22Rv1 (cell line): ENCODE measurements at regions not wholly inside any gene's neighbourhood (a gene's known extent, or its start where the extent isn't known, plus 50 kb on each side); places are given as distances from the start of the nearest gene placed in this dataset.
A peak's percentile ranks its signal among the peaks of the same experiment; 100 is the strongest.

Experiments
- H3K27ac ChIP-seq: fragments of 450-650 bp; 2 replicates; pipeline ENCODE4 v1.5.1; 2017
- CTCF ChIP-seq: fragments of 450-650 bp; IDR thresholded peaks from 2 replicates; pipeline ENCODE4 v1.5.1; 2017; ENCODE audit warnings: mild to moderate bottlenecking
- ZFX ChIP-seq: fragments of 450-650 bp; IDR thresholded peaks from 2 replicates; pipeline ENCODE4 v1.6.1; 2017; ENCODE audit warnings: antibody characterized with exemption, borderline replicate concordance

GRCh38 chr2:222034058-222034457, 264.7 kb downstream of the PAX3 start:
- no peak for TF ChIP-seq ZFX
- TF ChIP-seq CTCF: no peak
- no peak overlapping the region for H3K27ac ChIP-seq

- H3K27ac ChIP-seq: no peak overlapping the region
Observed at GRCh38 chr2:222033541-222033940, 265.3 kb downstream of the PAX3 start.

GRCh38 chr2:222025881-222026271, 272.9 kb downstream of the PAX3 start:
- TF ChIP-seq CTCF (no peak), ZFX (no peak)
- H3K27ac ChIP-seq: no peak overlapping the region

More at GRCh38 chr2:222033541-222033940, 265.3 kb downstream of the PAX3 start:
- TF ChIP-seq CTCF (no peak), ZFX (no peak)

GRCh38 chr2:222024932-222025880, 273.6 kb downstream of the PAX3 start:
- H3K27ac ChIP-seq: no peak overlapping the region
- TF ChIP-seq CTCF (peak; percentile 84), ZFX (no peak)

- no peak overlapping the region for H3K27ac ChIP-seq
- TF ChIP-seq ZFX (no peak), CTCF (no peak)
Observed at GRCh38 chr2:222017252-222017850, 281.4 kb downstream of the PAX3 start.

GRCh38 chr2:222013889-222014288, 284.9 kb downstream of the PAX3 start:
- no peak overlapping the region for H3K27ac ChIP-seq
- TF ChIP-seq CTCF (no peak), ZFX (no peak)

- no peak for TF ChIP-seq ZFX
- TF ChIP-seq CTCF: no peak
- no peak overlapping the region for H3K27ac ChIP-seq
Observed at GRCh38 chr2:222000326-222000725, 298.5 kb downstream of the PAX3 start.
